ENCODE measurements at regions not wholly inside any gene's neighbourhood (a gene's known extent, or its start where the extent isn't known, plus 50 kb on each side); places are given as distances from the start of the nearest gene placed in this dataset.

DNA sequence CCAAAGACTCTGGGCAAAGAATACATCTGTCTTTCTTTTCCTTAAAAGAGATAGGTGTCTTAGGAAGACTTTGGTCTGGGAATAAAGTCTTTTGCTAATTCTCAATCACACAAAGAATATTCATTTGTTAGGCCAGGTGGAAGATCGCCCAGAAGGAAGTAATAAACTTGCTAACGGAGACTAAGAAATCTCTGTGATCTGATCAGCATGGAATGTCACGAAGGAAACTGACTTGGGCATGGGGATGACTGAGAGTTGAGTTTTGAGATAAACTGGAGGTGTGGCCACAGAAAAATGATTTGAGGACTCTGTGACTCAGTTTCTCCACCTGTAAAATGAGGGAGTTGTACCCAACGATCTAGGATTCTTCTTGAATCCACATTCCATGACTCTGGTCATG, 161.1 kb upstream of the SVIL start:
- no peak for DNase-seq
- Histone ChIP-seq H3K36me3 (no peaks in the 10 kb centered on the region), H3K27ac (peak overlapping the region; percentile 71 to 87 (median 78)), H3K4me3 (no peak overlapping the region), H3K27me3 (no peaks in the 10 kb centered on the region), H3K9me3 (no peaks in the 10 kb centered on the region), H3K4me1 (peaks cover 3 to 30% (median 11%) of the 10 kb centered on the region in 4 donors)
- WGBS, 2 donors (ENCODE audit: low coverage in 1 of 2): 21 to 35% methylated on average over 3 to 4 of the region's 4 CpGs
- intact Hi-C loops (cut with DNase I; ENCODE audit: low total_unique reads): no loop called here
- in situ Hi-C loops (cut with MboI; ENCODE audit: low pct_ligation_motif_present in 1 of 4, low pct_unique_long_range_greater_than_20kb in 1 of 4, low sequenced_read_pairs in 3 of 4): no loop called here
- TF ChIP-seq POLR2A (IDR thresholded peaks at IDR 0.05): no peak
- TF ChIP-seq POLR2AphosphoS5 (IDR thresholded peaks at IDR 0.05): no peak
- TF ChIP-seq EP300 (IDR thresholded peaks at IDR 0.05; ENCODE audit: low read depth): no peak

DNA sequence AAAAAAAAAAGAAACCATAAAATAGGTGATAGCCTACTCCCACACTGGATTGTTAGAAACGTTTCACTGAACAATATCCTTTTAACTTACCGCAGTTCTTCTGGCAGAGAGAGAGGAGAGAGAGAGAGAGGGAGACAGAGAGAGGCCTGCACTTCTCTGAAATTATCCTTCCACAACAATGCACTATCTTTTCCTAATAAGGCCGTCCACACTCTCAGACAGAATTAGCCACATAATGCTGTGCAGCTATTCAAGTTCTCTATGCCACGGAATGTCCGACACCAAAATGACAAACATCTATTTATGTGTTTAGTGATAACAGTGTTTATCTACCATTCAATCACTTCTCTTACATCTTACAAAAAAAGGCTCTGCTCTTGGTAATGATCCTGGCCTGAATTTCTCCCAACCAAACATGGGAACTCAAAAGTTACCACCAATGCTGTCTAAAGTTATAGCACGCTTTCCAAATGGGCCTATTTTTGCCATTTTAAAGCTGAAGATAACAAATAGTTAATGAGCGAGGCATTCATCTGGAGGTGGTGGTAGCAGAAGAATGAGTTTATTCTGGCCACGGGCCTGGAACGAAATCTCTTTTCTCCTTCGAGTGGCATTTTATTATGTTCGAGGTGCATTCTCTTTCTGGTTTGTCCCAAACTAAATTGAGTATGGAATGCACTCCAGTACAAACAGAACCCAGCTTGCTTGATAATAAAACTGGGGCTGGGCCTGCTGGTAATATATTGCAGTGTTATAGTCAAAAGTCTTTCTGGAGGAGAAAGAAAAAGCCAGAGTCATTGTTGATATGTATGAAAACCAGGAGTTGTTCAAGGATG, 160.2 kb upstream of the SVIL start:
- no peak overlapping the region for H3K4me3 ChIP-seq
- H3K36me3 ChIP-seq: no peaks in the 10 kb centered on the region
- in situ Hi-C loops (cut with MboI; ENCODE audit: low pct_ligation_motif_present in 1 of 4, low pct_unique_long_range_greater_than_20kb in 1 of 4, low sequenced_read_pairs in 3 of 4): no loop called here
- whole genome bisulfite sequencing, 2 donors (ENCODE audit: low coverage in 1 of 2): 30 to 34% methylated on average over 11 of the region's 11 CpGs
- no peaks in the 10 kb centered on the region for H3K27me3 ChIP-seq
- peak overlapping the region; percentile 71 to 87 (median 78) for H3K27ac ChIP-seq
- DNase-seq: no peak
- intact Hi-C loops (cut with DNase I; ENCODE audit: low total_unique reads): no loop called here
- TF ChIP-seq POLR2AphosphoS5 (IDR thresholded peaks at IDR 0.05): peak in 1 of 3 donors; percentile 5
- TF ChIP-seq EP300 (IDR thresholded peaks at IDR 0.05; ENCODE audit: low read depth): peak; percentile 56
- TF ChIP-seq, protein P1, sequence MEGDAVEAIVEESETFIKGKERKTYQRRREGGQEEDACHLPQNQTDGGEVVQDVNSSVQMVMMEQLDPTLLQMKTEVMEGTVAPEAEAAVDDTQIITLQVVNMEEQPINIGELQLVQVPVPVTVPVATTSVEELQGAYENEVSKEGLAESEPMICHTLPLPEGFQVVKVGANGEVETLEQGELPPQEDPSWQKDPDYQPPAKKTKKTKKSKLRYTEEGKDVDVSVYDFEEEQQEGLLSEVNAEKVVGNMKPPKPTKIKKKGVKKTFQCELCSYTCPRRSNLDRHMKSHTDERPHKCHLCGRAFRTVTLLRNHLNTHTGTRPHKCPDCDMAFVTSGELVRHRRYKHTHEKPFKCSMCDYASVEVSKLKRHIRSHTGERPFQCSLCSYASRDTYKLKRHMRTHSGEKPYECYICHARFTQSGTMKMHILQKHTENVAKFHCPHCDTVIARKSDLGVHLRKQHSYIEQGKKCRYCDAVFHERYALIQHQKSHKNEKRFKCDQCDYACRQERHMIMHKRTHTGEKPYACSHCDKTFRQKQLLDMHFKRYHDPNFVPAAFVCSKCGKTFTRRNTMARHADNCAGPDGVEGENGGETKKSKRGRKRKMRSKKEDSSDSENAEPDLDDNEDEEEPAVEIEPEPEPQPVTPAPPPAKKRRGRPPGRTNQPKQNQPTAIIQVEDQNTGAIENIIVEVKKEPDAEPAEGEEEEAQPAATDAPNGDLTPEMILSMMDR (IDR thresholded peaks at IDR 0.05): no peak
- TF ChIP-seq POLR2A (IDR thresholded peaks at IDR 0.05): no peak
- H3K4me1 ChIP-seq: peaks cover 3 to 30% (median 11%) of the 10 kb centered on the region in 4 donors
- H3K9me3 ChIP-seq: no peaks in the 10 kb centered on the region

DNA sequence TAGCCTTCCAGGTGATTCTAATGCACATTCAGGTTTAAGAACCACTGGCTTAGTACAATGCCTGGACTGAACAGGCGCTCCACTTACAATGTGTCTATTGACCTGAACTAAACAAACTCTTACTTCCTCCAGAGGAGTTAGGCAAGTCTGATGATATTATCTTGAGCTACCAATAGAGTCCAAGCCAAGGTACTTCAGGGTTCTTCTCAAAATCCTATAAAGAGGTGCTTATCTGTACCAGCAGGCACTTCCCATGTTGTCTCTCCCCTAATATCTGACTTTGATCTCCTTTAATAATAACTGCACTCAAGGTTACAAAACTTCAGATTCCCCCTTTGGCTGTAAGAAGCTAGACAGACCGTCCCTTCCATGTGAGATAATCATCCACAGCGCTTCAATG, 157.0 kb upstream of the SVIL start:
- H3K36me3 ChIP-seq: no peaks in the 10 kb centered on the region
- no peak for TF ChIP-seq EP300 (IDR thresholded peaks at IDR 0.05; ENCODE audit: low read depth)
- TF ChIP-seq POLR2AphosphoS5 (IDR thresholded peaks at IDR 0.05): no peak
- TF ChIP-seq POLR2A (IDR thresholded peaks at IDR 0.05): no peak
- TF ChIP-seq, protein P1 (IDR thresholded peaks at IDR 0.05): no peak
- no peaks in the 10 kb centered on the region for H3K27me3 ChIP-seq
- WGBS, 2 donors (ENCODE audit: low coverage in 1 of 2): 75% methylated on average over 3 of the region's 3 CpGs; no CpG with 5 or more reads in 1 of the 2 donors
- no peak for DNase-seq
- no peak overlapping the region for H3K4me3 ChIP-seq
- H3K4me1 ChIP-seq: peaks cover 3 to 20% (median 11%) of the 10 kb centered on the region in 4 donors
- intact Hi-C loops (cut with DNase I; ENCODE audit: low total_unique reads): no loop called here
- H3K9me3 ChIP-seq: peaks cover 0 to 8% of the 10 kb centered on the region in 2 donors
- H3K27ac ChIP-seq: peak overlapping the region; percentile 35 to 76 (median 55)
- in situ Hi-C loops (cut with MboI; ENCODE audit: low pct_ligation_motif_present in 1 of 4, low pct_unique_long_range_greater_than_20kb in 1 of 4, low sequenced_read_pairs in 3 of 4): no loop called here

DNA sequence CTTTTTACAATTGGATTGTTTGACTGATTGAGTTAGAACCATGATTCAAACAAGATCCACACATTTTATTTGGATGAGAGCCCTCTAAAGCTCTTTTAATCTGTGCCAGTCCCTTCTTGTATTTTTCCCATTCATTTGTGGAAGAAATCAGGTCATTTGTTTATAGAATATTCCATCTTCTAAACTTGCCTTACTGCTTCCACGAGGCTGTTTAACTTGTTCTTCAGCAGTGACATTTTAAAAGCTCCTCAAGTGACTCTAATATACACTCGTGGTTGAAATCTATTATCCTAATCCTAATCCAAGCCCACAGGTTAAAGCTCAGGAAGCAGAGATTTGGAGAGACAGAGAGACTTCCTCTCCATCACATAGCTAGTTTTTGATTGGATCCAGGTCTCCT, 155.4 kb upstream of the SVIL start:
- WGBS, 2 donors (ENCODE audit: low coverage in 1 of 2): 19 to 31% methylated on average over 2 of the region's 2 CpGs
- TF ChIP-seq POLR2A (IDR thresholded peaks at IDR 0.05) (no peak), POLR2AphosphoS5 (IDR thresholded peaks at IDR 0.05) (peak in 1 of 3 donors; percentile 17)
- TF ChIP-seq, protein P1 (IDR thresholded peaks at IDR 0.05): no peak
- H3K27ac ChIP-seq: peak overlapping the region; percentile 35 to 76 (median 55)

More for the DNA sequence above, 155.4 kb upstream of the SVIL start:
- in situ Hi-C loops (cut with MboI; ENCODE audit: low pct_ligation_motif_present in 1 of 4, low pct_unique_long_range_greater_than_20kb in 1 of 4, low sequenced_read_pairs in 3 of 4): no loop called here
- Histone ChIP-seq H3K27me3 (no peaks in the 10 kb centered on the region), H3K36me3 (no peaks in the 10 kb centered on the region), H3K4me1 (peaks cover 0 to 6% (median 4%) of the 10 kb centered on the region in 4 donors), H3K9me3 (peaks cover 0 to 8% of the 10 kb centered on the region in 2 donors), H3K4me3 (no peak overlapping the region)
- intact Hi-C loops (cut with DNase I; ENCODE audit: low total_unique reads): no loop called here
- no peak for DNase-seq
